GM23248 (cell line): ENCODE measurements at regions not wholly inside any gene's neighbourhood (a gene's known extent, or its start where the extent isn't known, plus 50 kb on each side); places are given as distances from the start of the nearest gene placed in this dataset.

Experiments used
- EZH2 ChIP-seq: fragments of 200-600 bp; sonication (generic); IDR thresholded peaks from 2 replicates; pipeline ENCODE4 v1.6.1; 2018; ENCODE audit warnings: antibody characterized with exemption, mild to moderate bottlenecking; ENCODE audit not compliant: insufficient read depth, poor library complexity, severe bottlenecking
- EZH2phosphoT487 ChIP-seq: fragments of 200-600 bp; sonication (generic); IDR thresholded peaks from 2 replicates; pipeline ENCODE4 v1.6.1; 2018; ENCODE audit warnings: antibody characterized with exemption, moderate library complexity, mild to moderate bottlenecking, low read depth; ENCODE audit not compliant: insufficient read depth

GRCh38 chr6:132082421-132082820 is 131.2 kb upstream of the CCN2 start:
- TF ChIP-seq EZH2 (no peak), EZH2phosphoT487 (no peak)
